WI38 (cell line): ENCODE measurements at regions not wholly inside any gene's neighbourhood (a gene's known extent, or its start where the extent isn't known, plus 50 kb on each side); places are given as distances from the start of the nearest gene placed in this dataset.

Experiments
- H3K4me3 ChIP-seq: 2 replicates; pipeline ENCODE4 v1.5.1; 2011; ENCODE audit warnings: low read depth, mild to moderate bottlenecking, control low read depth, low read length
- CTCF ChIP-seq: IDR thresholded peaks from 2 replicates; pipeline ENCODE4 v1.5.1; 2012; ENCODE audit warnings: low read depth, mild to moderate bottlenecking, control low read depth, low read length

GRCh38 chr10:128714644-128715415 is 588.6 kb upstream of the MKI67 start:
- no peak for TF ChIP-seq CTCF
- no peak overlapping the region for H3K4me3 ChIP-seq

- H3K4me3 ChIP-seq = no peak overlapping the region
- TF ChIP-seq CTCF = no peak
Observed at GRCh38 chr10:128716181-128716580, 590.0 kb upstream of the MKI67 start.

- no peak overlapping the region for H3K4me3 ChIP-seq
- no peak for TF ChIP-seq CTCF
Observed at GRCh38 chr10:128721963-128722445, 595.8 kb upstream of the MKI67 start.

GRCh38 chr10:128722947-128723346 is 596.7 kb upstream of the MKI67 start:
- H3K4me3 ChIP-seq = no peak overlapping the region
- TF ChIP-seq CTCF = no peak

GRCh38 chr10:128723631-128724205 is 597.5 kb upstream of the MKI67 start:
- TF ChIP-seq CTCF = no peak

GRCh38 chr10:128725531-128725930 is 599.3 kb upstream of the MKI67 start:
- no peak overlapping the region for H3K4me3 ChIP-seq
- TF ChIP-seq CTCF = no peak

More at GRCh38 chr10:128723631-128724205, 597.5 kb upstream of the MKI67 start:
- no peak overlapping the region for H3K4me3 ChIP-seq

GRCh38 chr10:128727114-128727513 is 600.9 kb upstream of the MKI67 start:
- no peak overlapping the region for H3K4me3 ChIP-seq
- no peak for TF ChIP-seq CTCF
